ENCODE measurements at regions not wholly inside any gene's neighbourhood (a gene's known extent, or its start where the extent isn't known, plus 50 kb on each side); places are given as distances from the start of the nearest gene placed in this dataset.

- no peak for TF ChIP-seq CTCF (IDR thresholded peaks at IDR 0.05)
- TF ChIP-seq POLR2A (IDR thresholded peaks at IDR 0.05), result no peak
- no peak for TF ChIP-seq POLR2AphosphoS5 (IDR thresholded peaks at IDR 0.05)
Measured at GRCh38 chr16:65890203-65890602, 476.3 kb upstream of the CDH5 start.

Data from breast epithelium (tissue), 3 donors.